B cell (primary cell): ENCODE measurements at regions not wholly inside any gene's neighbourhood (a gene's known extent, or its start where the extent isn't known, plus 50 kb on each side); places are given as distances from the start of the nearest gene placed in this dataset.

Experiments used
- ATAC-seq: fragments of 200-7000 bp; cut with Tn5 transposase; one replicate; pipeline ENCODE4 v1.10.0; 2021; ENCODE audit warnings: low read depth, mild to moderate bottlenecking, moderate number of reproducible peaks, moderate library complexity
- CTCF ChIA-PET: fragments of 350-600 bp; sonication (Branson Sonifier 250); formaldehyde crosslinking; loops from one replicate; lab custom pipeline; 2021; ENCODE audit warnings: antibody characterized with exemption, inconsistent platforms; lab: Charles Lee
- POLR2A ChIA-PET: fragments of 350-600 bp; sonication (Branson Sonifier 250); formaldehyde crosslinking; loops from one replicate; lab custom pipeline; 2021; ENCODE audit warnings: antibody characterized with exemption; lab: Charles Lee
- DNase-seq: peaks from one replicate; pipeline ENCODE4 v3.0.0; 2013
- H2AFZ ChIP-seq: 2 replicates; pipeline ENCODE4 v1.6.1; 2012; ENCODE audit warnings: mild to moderate bottlenecking, low read depth, low read length; ENCODE audit not compliant: insufficient read depth, poor library complexity, severe bottlenecking
- H3K27ac ChIP-seq, 2 donors: 1 replicate in 1 of 2; 2 replicates in 1 of 2; pipeline ENCODE4 v1.5.1; 2012 to 2013; ENCODE audit warnings: low read length in 2 of 2, mild to moderate bottlenecking in 2 of 2, moderate library complexity in 1 of 2
- H3K27me3 ChIP-seq, 4 experiments: fragments of 200-600 bp in 1 of 4; sonication (generic) in 1 of 4; replicated peaks in 1 of 4; 1 replicate in 2 of 4; 2 replicates in 2 of 4; pipeline versions ENCODE4 v1.6.1 to v1.7.0; 2013 to 2016; ENCODE audit warnings: low read length in 3 of 4, mild to moderate bottlenecking in 2 of 4, mixed read lengths in 1 of 4, moderate library complexity in 1 of 4; ENCODE audit not compliant: insufficient read depth in 4 of 4, control insufficient read depth in 3 of 4; ENCODE audit errors: control extremely low read depth in 1 of 4
- H3K36me3 ChIP-seq, 2 experiments: replicated peaks in 1 of 2; 1 replicate in 1 of 2; 2 replicates in 1 of 2; pipeline versions ENCODE4 v1.6.1 to v1.7.1; 2013; ENCODE audit warnings: low read length in 1 of 2; ENCODE audit not compliant: insufficient read depth in 2 of 2, control insufficient read depth in 1 of 2; ENCODE audit errors: control extremely low read depth in 1 of 2, extremely low read depth in 1 of 2
- H3K4me1 ChIP-seq, 2 donors: fragments of 200-600 bp in 1 of 2; sonication (generic) in 1 of 2; 1 replicate in 1 of 2; 2 replicates in 1 of 2; pipeline versions ENCODE4 v1.5.1 to v1.6.1; 2013 to 2017; ENCODE audit warnings: low read length in 2 of 2; ENCODE audit not compliant: control insufficient read depth in 2 of 2, insufficient read depth in 2 of 2
- H3K4me2 ChIP-seq: replicated peaks from 2 replicates; pipeline ENCODE3; 2012; ENCODE audit warnings: mild to moderate bottlenecking, low read depth, low read length; ENCODE audit not compliant: poor library complexity, severe bottlenecking
- H3K4me3 ChIP-seq, 5 experiments: fragments of 200-600 bp in 1 of 5; sonication (generic) in 1 of 5; 1 replicate in 3 of 5; 2 replicates in 2 of 5; pipeline versions ENCODE4 v1.5.1 to v1.7.0; 2011 to 2016; ENCODE audit warnings: low read length in 4 of 5, mild to moderate bottlenecking in 4 of 5, low read depth in 2 of 5, control low read depth in 1 of 5, moderate library complexity in 1 of 5; ENCODE audit not compliant: insufficient read depth in 1 of 5; ENCODE audit errors: control extremely low read depth in 1 of 5, extremely low read depth in 1 of 5
- H3K79me2 ChIP-seq: fragments of 200-600 bp; sonication (generic); one replicate; pipeline ENCODE4 v1.6.0; 2016; ENCODE audit warnings: low read length; ENCODE audit not compliant: control insufficient read depth, insufficient read depth
- H3K9ac ChIP-seq: fragments of 200-600 bp; sonication (generic); 2 replicates; pipeline ENCODE4 v1.6.1; 2017; ENCODE audit warnings: mild to moderate bottlenecking, low read length, moderate library complexity
- H3K9me3 ChIP-seq, 3 donors: one replicate each; pipeline versions ENCODE4 v1.6.1 to v1.7.1; 2013; ENCODE audit warnings: low read length in 2 of 3; ENCODE audit not compliant: control insufficient read depth in 2 of 3, insufficient read depth in 1 of 3; ENCODE audit errors: control extremely low read depth in 1 of 3
- H4K20me1 ChIP-seq: 2 replicates; pipeline ENCODE4 v1.6.0; 2012; ENCODE audit warnings: mild to moderate bottlenecking, low read length; ENCODE audit not compliant: insufficient read depth, control insufficient read depth, poor library complexity, severe bottlenecking
- H3K27ac Mint-ChIP-seq: one replicate; pipeline ENCODE4 v1.8.0; 2021; ENCODE audit warnings: mixed read lengths
- H3K27me3 Mint-ChIP-seq: one replicate; pipeline ENCODE4 v1.8.0; 2021; ENCODE audit warnings: mixed read lengths
- H3K4me1 Mint-ChIP-seq: one replicate; pipeline ENCODE4 v1.8.0; 2021; ENCODE audit warnings: mixed read lengths
- H3K4me3 Mint-ChIP-seq: one replicate; pipeline ENCODE4 v1.8.0; 2021; ENCODE audit warnings: mixed read lengths
- H3K9me3 Mint-ChIP-seq: one replicate; pipeline ENCODE4 v1.8.0; 2022; ENCODE audit warnings: mixed read lengths; ENCODE audit not compliant: insufficient read depth
- CTCF ChIP-seq: fragments of 200-600 bp; IDR thresholded peaks from one replicate; pipeline ENCODE4 v1.8.0; 2022; ENCODE audit warnings: antibody characterized with exemption, mild to moderate bottlenecking
- EZH2 ChIP-seq: IDR thresholded peaks from 2 replicates; pipeline ENCODE4 v1.6.1; 2012; ENCODE audit warnings: borderline replicate concordance, low read depth, mild to moderate bottlenecking, moderate library complexity, low read length; ENCODE audit not compliant: insufficient read depth, poor library complexity, severe bottlenecking
- WGBS: methylation state at CpG from one replicate; pipeline ENCODE4 v1.1.5; 2013; ENCODE audit warnings: missing lambda C conversion rate; ENCODE audit not compliant: insufficient coverage; 5-methylcytosine and 5-hydroxymethylcytosine counted together
- intact Hi-C: fragments of 100-400 bp; cut with micrococcal nuclease; formaldehyde crosslinking; loops from one replicate; pipeline ENCODE4 v1.10.0; 2022

- Mint-ChIP-seq H3K4me1 (no peaks in the 10 kb centered on the region), H3K27me3 (no peaks in the 10 kb centered on the region), H3K9me3 (no peaks in the 10 kb centered on the region), H3K4me3 (no peak overlapping the region), H3K27ac (no peak overlapping the region)
- Histone ChIP-seq H3K27ac (no peak overlapping the region), H3K4me1 (no peaks in the 10 kb centered on the region), H3K79me2 (no peaks in the 10 kb centered on the region), H4K20me1 (no peaks in the 10 kb centered on the region), H2AFZ (no peak overlapping the region), H3K9me3 (no peaks in the 10 kb centered on the region), H3K4me2 (no peak overlapping the region), H3K36me3 (no peaks in the 10 kb centered on the region), H3K27me3 (peaks cover 0 to 3% (median 0%) of the 10 kb centered on the region in 4 experiments), H3K9ac (no peak overlapping the region), H3K4me3 (no peak overlapping the region)
- TF ChIP-seq CTCF = no peak
- no peak for TF ChIP-seq EZH2
- no peak for DNase-seq
- ChIA-PET CTCF (no interaction called here), POLR2A (no interaction called here)
- WGBS = 48% methylated on average over 3 of the region's 3 CpGs
- intact Hi-C loops = no loop called here
- no peak for ATAC-seq
Measured at GRCh38 chr9:118003240-118003639, 299.0 kb downstream of the TLR4 start.

- ChIA-PET CTCF (no interaction called here), POLR2A (no interaction called here)
- Histone ChIP-seq H4K20me1 (no peaks in the 10 kb centered on the region), H3K27me3 (no peaks in the 10 kb centered on the region), H3K79me2 (no peaks in the 10 kb centered on the region), H3K9me3 (no peaks in the 10 kb centered on the region), H3K4me3 (no peak overlapping the region), H3K27ac (no peak overlapping the region), H3K9ac (no peak overlapping the region), H3K4me1 (no peaks in the 10 kb centered on the region), H2AFZ (no peak overlapping the region), H3K36me3 (no peaks in the 10 kb centered on the region), H3K4me2 (no peak overlapping the region)
- TF ChIP-seq EZH2 = no peak
- TF ChIP-seq CTCF = no peak
- Mint-ChIP-seq H3K4me3 (no peak overlapping the region), H3K27me3 (no peaks in the 10 kb centered on the region), H3K4me1 (no peaks in the 10 kb centered on the region), H3K27ac (no peak overlapping the region), H3K9me3 (no peaks in the 10 kb centered on the region)
- WGBS = no CpG with 5 or more reads among the region's 4 CpGs
- no peak for ATAC-seq
- no peak for DNase-seq
- intact Hi-C loops = no loop called here
Measured at GRCh38 chr9:118008246-118008645, 304.0 kb downstream of the TLR4 start.
